ENCODE measurements at regions not wholly inside any gene's neighbourhood (a gene's known extent, or its start where the extent isn't known, plus 50 kb on each side); places are given as distances from the start of the nearest gene placed in this dataset.

GRCh38 chr18:14962626-14963025 lies 214.7 kb downstream of the ANKRD30B start:
- no peak overlapping the region for H2AFZ ChIP-seq (ENCODE audit: low read length)
- H3K4me2 ChIP-seq (ENCODE audit: extremely low read depth, insufficient read depth, low read length) = no peak overlapping the region

GRCh38 chr18:14963246-14963645 lies 215.3 kb downstream of the ANKRD30B start:
- Histone ChIP-seq H3K79me2 (ENCODE audit: control insufficient read depth, insufficient read depth, low read length) (no peaks in the 10 kb centered on the region), H2AFZ (ENCODE audit: low read length) (no peak overlapping the region), H3K4me1 (ENCODE audit: control insufficient read depth, extremely low read depth, insufficient read depth, low read length) (no peaks in the 10 kb centered on the region), H3K36me3 (ENCODE audit: control insufficient read depth, insufficient read depth, low read length) (no peaks in the 10 kb centered on the region), H3K4me2 (ENCODE audit: extremely low read depth, insufficient read depth, low read length) (no peak overlapping the region), H3K27ac (ENCODE audit: insufficient read depth, low read length) (no peak overlapping the region), H3K27me3 (ENCODE audit: control insufficient read depth, insufficient read depth, low read length) (no peaks in the 10 kb centered on the region), H3K4me3 (replicated peaks in 1 of 4; ENCODE audit: control extremely low read depth in 1 of 4, insufficient read depth in 1 of 4, low read depth in 3 of 4, low read length in 4 of 4) (no peak overlapping the region), H3K9me3 (ENCODE audit: control insufficient read depth, insufficient read depth, low read depth, low read length) (no peaks in the 10 kb centered on the region), H4K20me1 (ENCODE audit: control insufficient read depth, extremely low read depth, insufficient read depth, low read length) (no peaks in the 10 kb centered on the region), H3K9ac (ENCODE audit: insufficient read depth, low read length) (no peak overlapping the region)
- DNase-seq (ENCODE audit: low read depth in 2 of 2) = no peak
- TF ChIP-seq EZH2 (IDR thresholded peaks at IDR 0.05; ENCODE audit: low read length, missing control alignments) = no peak
- TF ChIP-seq CTCF (conservative IDR thresholded peaks at IDR 0.05 in 1 of 2, IDR thresholded peaks at IDR 0.05 in 1 of 2; ENCODE audit: low read depth in 1 of 2, low read length in 2 of 2) = no peak

More at GRCh38 chr18:14962626-14963025, 214.7 kb downstream of the ANKRD30B start:
- no peak for DNase-seq (ENCODE audit: low read depth in 2 of 2)
- H3K9me3 ChIP-seq (ENCODE audit: control insufficient read depth, insufficient read depth, low read depth, low read length) = no peaks in the 10 kb centered on the region
- no peak overlapping the region for H3K4me3 ChIP-seq (replicated peaks in 1 of 4; ENCODE audit: control extremely low read depth in 1 of 4, insufficient read depth in 1 of 4, low read depth in 3 of 4, low read length in 4 of 4)
- no peaks in the 10 kb centered on the region for H3K79me2 ChIP-seq (ENCODE audit: control insufficient read depth, insufficient read depth, low read length)
- no peaks in the 10 kb centered on the region for H4K20me1 ChIP-seq (ENCODE audit: control insufficient read depth, extremely low read depth, insufficient read depth, low read length)
- no peak overlapping the region for H3K9ac ChIP-seq (ENCODE audit: insufficient read depth, low read length)
- no peaks in the 10 kb centered on the region for H3K4me1 ChIP-seq (ENCODE audit: control insufficient read depth, extremely low read depth, insufficient read depth, low read length)
- H3K27me3 ChIP-seq (ENCODE audit: control insufficient read depth, insufficient read depth, low read length) = no peaks in the 10 kb centered on the region
- H3K36me3 ChIP-seq (ENCODE audit: control insufficient read depth, insufficient read depth, low read length) = no peaks in the 10 kb centered on the region
- H3K27ac ChIP-seq (ENCODE audit: insufficient read depth, low read length) = no peak overlapping the region
- no peak for TF ChIP-seq CTCF (conservative IDR thresholded peaks at IDR 0.05 in 1 of 2, IDR thresholded peaks at IDR 0.05 in 1 of 2; ENCODE audit: low read depth in 1 of 2, low read length in 2 of 2)

GRCh38 chr18:14964002-14964401 lies 216.0 kb downstream of the ANKRD30B start:
- Histone ChIP-seq H3K9ac (ENCODE audit: insufficient read depth, low read length) (no peak overlapping the region), H2AFZ (ENCODE audit: low read length) (no peak overlapping the region), H3K9me3 (ENCODE audit: control insufficient read depth, insufficient read depth, low read depth, low read length) (no peaks in the 10 kb centered on the region), H3K4me1 (ENCODE audit: control insufficient read depth, extremely low read depth, insufficient read depth, low read length) (no peaks in the 10 kb centered on the region), H3K27ac (ENCODE audit: insufficient read depth, low read length) (no peak overlapping the region), H4K20me1 (ENCODE audit: control insufficient read depth, extremely low read depth, insufficient read depth, low read length) (no peaks in the 10 kb centered on the region), H3K4me2 (ENCODE audit: extremely low read depth, insufficient read depth, low read length) (no peak overlapping the region), H3K4me3 (replicated peaks in 1 of 4; ENCODE audit: control extremely low read depth in 1 of 4, insufficient read depth in 1 of 4, low read depth in 3 of 4, low read length in 4 of 4) (no peak overlapping the region), H3K27me3 (ENCODE audit: control insufficient read depth, insufficient read depth, low read length) (no peaks in the 10 kb centered on the region), H3K36me3 (ENCODE audit: control insufficient read depth, insufficient read depth, low read length) (no peaks in the 10 kb centered on the region), H3K79me2 (ENCODE audit: control insufficient read depth, insufficient read depth, low read length) (no peaks in the 10 kb centered on the region)
- DNase-seq (ENCODE audit: low read depth in 2 of 2) = no peak
- no peak for TF ChIP-seq CTCF (conservative IDR thresholded peaks at IDR 0.05 in 1 of 2, IDR thresholded peaks at IDR 0.05 in 1 of 2; ENCODE audit: low read depth in 1 of 2, low read length in 2 of 2)
- no peak for TF ChIP-seq EZH2 (IDR thresholded peaks at IDR 0.05; ENCODE audit: low read length, missing control alignments)

Data from fibroblast of lung (primary cell).